Activated CD8-positive, alpha-beta T cell treated with anti-CD3 and anti-CD28 coated beads for 36 hours (primary cell): ENCODE measurements at regions not wholly inside any gene's neighbourhood (a gene's known extent, or its start where the extent isn't known, plus 50 kb on each side); places are given as distances from the start of the nearest gene placed in this dataset.

ENCODE experiments used
- ATAC-seq: fragments of 200-7000 bp; cut with Tn5 transposase; one replicate; pipeline ENCODE4 v1.10.0; 2021; ENCODE audit warnings: mild to moderate bottlenecking, moderate library complexity
- CTCF ChIA-PET: fragments of 350-600 bp; sonication (Branson Sonifier 250); formaldehyde crosslinking; loops from one replicate; lab custom pipeline; 2021; ENCODE audit warnings: antibody characterized with exemption; lab: Charles Lee
- POLR2A ChIA-PET: fragments of 350-600 bp; sonication (Branson Sonifier 250); formaldehyde crosslinking; loops from one replicate; lab custom pipeline; 2021; ENCODE audit warnings: antibody characterized with exemption; lab: Charles Lee
- DNase-seq: peaks from one replicate; pipeline ENCODE4 v3.0.0-alpha.2; 2020
- H3K27ac Mint-ChIP-seq: one replicate; pipeline ENCODE4 v1.8.0; 2021; ENCODE audit warnings: mild to moderate bottlenecking, mixed read lengths
- H3K27me3 Mint-ChIP-seq: one replicate; pipeline ENCODE4 v1.8.0; 2021; ENCODE audit warnings: mixed read lengths
- H3K36me3 Mint-ChIP-seq: one replicate; pipeline ENCODE4 v1.8.0; 2021; ENCODE audit warnings: low read depth, mixed read lengths
- H3K4me1 Mint-ChIP-seq: one replicate; pipeline ENCODE4 v1.8.0; 2021; ENCODE audit warnings: low read depth, mixed read lengths
- H3K4me3 Mint-ChIP-seq: one replicate; pipeline ENCODE4 v1.8.0; 2021; ENCODE audit warnings: mild to moderate bottlenecking, moderate library complexity, mixed read lengths
- H3K9me3 Mint-ChIP-seq: one replicate; pipeline ENCODE4 v1.8.0; 2021; ENCODE audit warnings: mixed read lengths
- CTCF ChIP-seq: fragments of 200-600 bp; IDR thresholded peaks from one replicate; pipeline ENCODE4 v1.8.0; 2022; ENCODE audit warnings: antibody characterized with exemption, mild to moderate bottlenecking
- intact Hi-C: fragments of 100-400 bp; cut with micrococcal nuclease; formaldehyde crosslinking; loops from one replicate; pipeline ENCODE4 v1.10.0; 2022

GRCh38 chr11:24246715-24247114, 250.1 kb upstream of the LUZP2 start:
- H3K36me3 Mint-ChIP-seq, result no peaks in the 10 kb centered on the region

GRCh38 chr11:24247846-24248245, 249.0 kb upstream of the LUZP2 start:
- ATAC-seq, result no peak
- H3K27ac Mint-ChIP-seq, result no peak overlapping the region
- CTCF ChIA-PET, result no interaction called here
- no peak for TF ChIP-seq CTCF
- no peaks in the 10 kb centered on the region for H3K4me1 Mint-ChIP-seq
- no peak overlapping the region for H3K4me3 Mint-ChIP-seq
- no peaks in the 10 kb centered on the region for H3K36me3 Mint-ChIP-seq
- POLR2A ChIA-PET, result no interaction called here
- no peaks in the 10 kb centered on the region for H3K27me3 Mint-ChIP-seq
- DNase-seq, result no peak
- peaks cover 6% of the 10 kb centered on the region for H3K9me3 Mint-ChIP-seq
- intact Hi-C loops, result no loop called here

More at GRCh38 chr11:24246715-24247114, 250.1 kb upstream of the LUZP2 start:
- H3K27ac Mint-ChIP-seq, result no peak overlapping the region
- CTCF ChIA-PET, result interaction anchor here (1.2 kb wide), 1 partner anchor 707 kb away, joined by 3 read pairs; no protein-coding TSS in a partner anchor
- H3K27me3 Mint-ChIP-seq, result no peaks in the 10 kb centered on the region
- no peaks in the 10 kb centered on the region for H3K4me1 Mint-ChIP-seq
- no peak for DNase-seq
- no peak for TF ChIP-seq CTCF
- intact Hi-C loops, result no loop called here
- POLR2A ChIA-PET, result no interaction called here
- H3K9me3 Mint-ChIP-seq, result peaks cover 5% of the 10 kb centered on the region
- no peak for ATAC-seq
- H3K4me3 Mint-ChIP-seq, result no peak overlapping the region

- peaks cover 3% of the 10 kb centered on the region for H3K9me3 Mint-ChIP-seq
- ChIA-PET POLR2A (no interaction called here), CTCF (no interaction called here)
- H3K36me3 Mint-ChIP-seq, result no peaks in the 10 kb centered on the region
- no peak for TF ChIP-seq CTCF
- DNase-seq (no peak), ATAC-seq (no peak)
- no peaks in the 10 kb centered on the region for H3K4me1 Mint-ChIP-seq
- no peaks in the 10 kb centered on the region for H3K27me3 Mint-ChIP-seq
- no peak overlapping the region for H3K4me3 Mint-ChIP-seq
- no peak overlapping the region for H3K27ac Mint-ChIP-seq
- intact Hi-C loops, result no loop called here
Observed at GRCh38 chr11:24249921-24250320, 246.9 kb upstream of the LUZP2 start.

- H3K4me1 Mint-ChIP-seq, result no peaks in the 10 kb centered on the region
- H3K36me3 Mint-ChIP-seq, result no peaks in the 10 kb centered on the region
- TF ChIP-seq CTCF, result no peak
- DNase-seq (no peak), ATAC-seq (no peak)
- H3K27ac Mint-ChIP-seq, result no peak overlapping the region
- no peaks in the 10 kb centered on the region for H3K27me3 Mint-ChIP-seq
- POLR2A ChIA-PET, result no interaction called here
- no peak overlapping the region for H3K4me3 Mint-ChIP-seq
- CTCF ChIA-PET, result no interaction called here
- intact Hi-C loops, result no loop called here
- peaks cover 3% of the 10 kb centered on the region for H3K9me3 Mint-ChIP-seq
Observed at GRCh38 chr11:24253237-24253760, 243.6 kb upstream of the LUZP2 start.

GRCh38 chr11:24264868-24265267, 232.0 kb upstream of the LUZP2 start:
- no peak for TF ChIP-seq CTCF
- peaks cover 4% of the 10 kb centered on the region for H3K9me3 Mint-ChIP-seq
- H3K27ac Mint-ChIP-seq, result no peak overlapping the region
- ChIA-PET POLR2A (no interaction called here), CTCF (no interaction called here)
- H3K27me3 Mint-ChIP-seq, result no peaks in the 10 kb centered on the region
- no peaks in the 10 kb centered on the region for H3K36me3 Mint-ChIP-seq
- intact Hi-C loops, result no loop called here
- DNase-seq, result no peak
- no peak overlapping the region for H3K4me3 Mint-ChIP-seq
- ATAC-seq, result no peak
- H3K4me1 Mint-ChIP-seq, result no peaks in the 10 kb centered on the region
